DMS 273 (cell line): ENCODE measurements at regions not wholly inside any gene's neighbourhood (a gene's known extent, or its start where the extent isn't known, plus 50 kb on each side); places are given as distances from the start of the nearest gene placed in this dataset.
"Not testable (repeated sequence)": the region's sequence is repeated elsewhere in the genome, so short reads cannot be mapped to it uniquely, and the experiment has no call there.

Source experiments
- DNase-seq: peaks from one replicate; lab custom pipeline; 2025; ENCODE audit not compliant: unreplicated experiment; lab: John Stamatoyannopoulos, UW

DNA sequence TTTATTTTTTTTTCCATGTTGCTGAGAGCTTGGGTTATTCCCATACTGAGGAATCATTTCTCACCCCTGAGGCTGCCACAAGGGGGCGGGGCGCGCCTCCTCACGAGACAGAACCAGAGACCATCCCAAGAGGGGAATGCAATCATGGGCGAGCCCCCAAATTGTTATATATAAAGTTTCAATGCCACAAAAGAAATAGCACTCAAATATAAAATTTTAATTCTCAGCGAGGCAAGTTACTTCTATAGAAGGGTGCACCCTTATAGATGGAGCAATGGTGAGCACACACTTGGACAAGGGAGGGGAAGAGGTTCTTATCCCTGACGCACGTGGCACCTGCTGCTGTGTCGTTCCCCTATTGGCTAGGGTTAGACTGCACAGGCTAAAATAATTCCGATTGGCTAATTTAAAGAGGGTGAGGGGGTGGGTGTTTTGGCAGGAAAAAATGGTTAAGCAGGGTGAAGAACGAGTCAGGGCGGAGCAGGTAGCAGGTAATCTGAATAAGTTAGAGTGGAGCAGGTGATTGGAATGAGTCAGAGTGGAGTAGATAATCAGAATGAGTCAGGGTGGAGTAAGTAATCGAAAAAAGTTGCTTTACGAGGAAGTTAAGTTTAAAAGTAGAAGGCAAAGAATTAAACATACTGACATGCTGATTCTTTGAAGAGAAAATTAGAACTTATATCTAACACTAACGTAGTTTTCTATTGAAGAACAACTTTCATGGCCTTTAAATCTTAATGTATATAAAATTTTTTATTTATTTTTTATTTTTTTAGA lies 177.5 kb downstream of the MTCL1 start:
- DNase-seq = peak; percentile 39

DNA sequence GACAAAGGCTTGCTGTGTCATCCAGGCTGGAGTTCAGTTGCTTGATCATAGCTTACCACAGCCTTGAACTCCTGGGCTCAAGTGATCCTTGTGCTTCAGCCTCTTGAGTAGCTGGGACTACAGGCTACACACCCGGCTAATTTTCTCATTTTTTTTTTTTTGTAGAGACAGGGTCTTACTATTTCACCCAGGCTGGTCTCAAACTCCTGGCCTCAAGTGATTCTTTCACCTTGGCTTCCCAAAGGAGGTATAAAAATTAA lies 178.0 kb downstream of the MTCL1 start:
- no peak for DNase-seq

DNA sequence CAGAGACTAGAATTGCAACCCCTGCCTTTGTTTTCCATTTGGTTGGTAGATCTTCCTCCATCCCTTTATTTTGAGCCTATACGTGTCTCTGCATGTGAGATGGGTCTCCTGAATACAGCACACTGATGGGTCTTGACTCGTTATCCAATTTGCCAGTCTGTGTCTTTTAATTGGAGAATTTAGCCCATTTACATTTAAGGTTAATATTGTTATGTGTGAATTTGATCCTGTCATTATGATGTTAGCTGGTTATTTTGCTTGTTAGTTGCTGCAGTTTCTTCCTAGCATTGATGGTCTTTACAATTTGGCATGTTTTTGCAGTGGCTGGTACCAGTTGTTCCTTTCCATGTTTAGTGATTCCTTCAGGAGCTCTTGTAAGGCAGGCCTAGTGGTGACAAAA lies 182.5 kb downstream of the MTCL1 start:
- not testable (repeated sequence) for DNase-seq

DNA sequence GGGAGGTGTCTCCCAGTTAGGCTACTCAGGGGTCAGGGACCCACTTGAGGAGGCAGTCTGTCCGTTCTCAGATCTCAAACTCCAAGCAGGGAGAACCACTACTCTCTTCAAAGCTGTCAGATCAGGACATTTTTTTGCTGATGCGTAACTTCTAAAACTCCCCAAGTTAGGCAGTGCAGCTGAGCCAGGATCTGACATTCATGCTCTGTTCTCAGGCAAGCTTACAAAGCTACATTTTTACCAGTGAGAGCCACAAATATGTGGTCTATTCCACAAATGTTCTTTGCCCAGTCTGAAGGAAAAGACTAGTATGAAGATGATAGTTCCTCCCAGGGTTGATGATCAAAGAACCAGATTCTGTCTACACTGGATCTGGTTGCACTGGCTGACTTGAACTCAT lies 184.1 kb downstream of the MTCL1 start:
- DNase-seq = no peak

DNA sequence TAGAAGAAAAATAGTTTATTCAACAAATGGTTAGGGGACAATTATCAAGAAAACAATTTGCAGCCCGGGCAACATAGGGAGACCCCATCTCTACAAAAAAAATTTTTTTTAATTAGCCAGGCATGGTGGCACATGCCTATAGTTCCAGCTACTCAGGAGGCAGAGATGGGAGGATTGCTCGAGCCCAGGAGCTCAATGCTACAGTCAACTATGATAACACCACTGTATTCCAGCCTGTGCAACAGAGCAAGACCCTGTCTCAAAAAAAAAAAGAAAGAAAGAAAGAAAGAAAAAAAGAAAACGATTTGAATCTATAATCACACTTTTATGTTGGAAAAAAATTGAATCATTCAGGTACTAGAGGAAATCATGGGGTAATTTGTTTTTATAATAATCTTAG lies 185.1 kb downstream of the MTCL1 start:
- not testable (repeated sequence) for DNase-seq

DNA sequence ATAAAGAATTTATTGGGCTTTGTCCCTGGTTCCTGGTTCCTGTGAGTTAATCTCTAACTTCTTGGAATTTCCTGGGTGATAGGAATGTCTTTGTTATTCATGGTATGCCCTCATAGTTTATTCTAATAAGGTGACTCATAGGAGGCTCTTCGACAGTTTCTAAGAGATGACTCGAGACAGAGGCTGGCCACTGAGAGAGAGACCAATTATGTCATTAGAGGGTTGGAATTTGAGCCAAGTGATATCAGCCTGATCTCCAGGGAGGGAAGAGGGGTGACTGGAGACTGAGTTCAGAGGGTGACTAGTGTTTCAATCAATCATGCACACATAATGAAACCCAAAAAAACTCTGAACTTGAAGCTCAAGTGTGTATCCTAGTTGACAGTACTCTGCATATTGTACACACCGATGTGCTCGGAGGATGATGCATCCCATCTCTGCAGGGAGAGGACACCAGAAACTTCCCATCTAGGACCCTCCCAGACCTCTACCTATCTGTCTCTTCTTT lies 185.7 kb downstream of the MTCL1 start:
- peak; percentile 51 for DNase-seq

DNA sequence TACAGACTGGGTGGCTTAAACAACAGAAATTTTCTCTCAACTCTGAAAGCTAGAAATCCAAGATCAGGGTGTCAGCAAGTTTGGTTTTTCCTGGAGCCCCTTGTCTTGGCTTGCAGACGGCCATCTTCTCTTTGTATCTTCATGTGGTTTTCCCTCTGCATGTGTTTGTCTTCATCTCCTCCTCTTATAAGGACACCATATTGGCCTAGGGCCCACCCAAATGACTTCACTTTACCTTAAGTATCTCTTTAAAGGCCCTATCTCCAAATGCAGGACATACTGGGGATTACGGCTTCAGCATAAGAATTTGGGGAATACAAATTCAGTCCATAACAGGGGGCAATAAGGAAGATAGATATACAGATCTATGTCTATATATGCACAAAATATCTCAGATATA lies 187.9 kb downstream of the MTCL1 start:
- DNase-seq = no peak

DNA sequence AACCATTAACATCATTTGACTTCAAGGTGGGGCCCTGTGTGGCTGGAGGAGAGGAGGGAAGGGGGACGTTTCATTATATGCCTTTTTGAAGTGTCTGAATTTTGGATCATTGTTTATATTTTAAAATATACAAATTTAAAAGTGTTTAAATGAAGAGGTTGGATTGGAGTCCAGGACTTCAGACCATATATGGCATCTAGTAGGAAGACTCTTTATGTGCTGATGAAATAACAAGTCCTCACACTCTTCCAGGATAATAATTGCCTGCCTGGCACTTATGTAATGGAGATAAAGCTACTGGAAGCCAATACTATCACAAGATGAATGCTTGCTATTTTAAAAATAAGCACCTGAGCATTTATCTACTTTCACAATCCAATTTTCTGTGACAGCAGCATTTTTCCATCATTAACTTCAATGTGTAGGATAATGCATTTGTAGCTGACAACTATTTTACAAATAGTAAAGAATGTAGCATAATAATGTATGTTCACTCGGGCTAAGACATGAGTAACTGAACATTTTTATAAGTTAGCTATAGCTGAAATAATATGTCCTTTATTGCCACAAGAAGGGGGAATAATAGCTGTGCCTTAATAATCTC lies 188.4 kb downstream of the MTCL1 start:
- no peak for DNase-seq

DNA sequence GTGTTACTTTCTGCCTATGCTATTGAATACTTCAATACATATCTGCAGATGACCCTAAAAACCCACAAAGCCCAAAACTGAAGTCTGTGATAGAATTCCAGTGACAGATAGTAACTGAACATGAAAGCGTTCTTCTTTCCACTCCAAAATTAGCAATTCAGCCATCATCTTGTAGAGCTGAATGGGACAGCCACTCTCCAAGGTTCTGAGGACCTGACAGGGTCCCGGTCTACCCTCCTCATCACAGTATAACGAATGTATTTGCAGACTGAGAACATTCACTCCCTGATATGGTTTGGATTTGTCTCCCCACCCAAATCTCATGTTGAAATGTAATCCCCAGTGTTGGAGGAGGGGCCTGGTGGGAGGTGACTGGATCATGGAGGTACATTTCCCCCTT lies 189.5 kb downstream of the MTCL1 start:
- no peak for DNase-seq

DNA sequence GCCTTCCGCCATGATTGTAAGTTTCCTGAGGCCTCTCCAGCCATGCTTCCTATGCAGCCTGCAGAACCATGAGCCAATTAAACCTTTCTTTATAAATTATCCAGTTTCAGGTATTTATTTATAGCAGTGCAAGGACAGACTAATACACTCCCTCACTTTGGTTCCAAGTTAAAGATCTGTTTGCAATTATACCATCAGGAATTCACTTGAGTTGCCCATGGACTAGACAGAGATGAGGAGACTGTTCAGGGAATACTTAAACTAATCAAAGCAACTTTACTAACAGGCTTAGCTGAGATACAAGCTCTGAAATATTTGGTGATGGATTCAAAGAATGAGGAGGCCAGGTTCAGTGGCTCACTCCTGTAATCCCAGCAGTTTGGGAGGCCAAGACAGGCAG lies 190.0 kb downstream of the MTCL1 start:
- DNase-seq = no peak

DNA sequence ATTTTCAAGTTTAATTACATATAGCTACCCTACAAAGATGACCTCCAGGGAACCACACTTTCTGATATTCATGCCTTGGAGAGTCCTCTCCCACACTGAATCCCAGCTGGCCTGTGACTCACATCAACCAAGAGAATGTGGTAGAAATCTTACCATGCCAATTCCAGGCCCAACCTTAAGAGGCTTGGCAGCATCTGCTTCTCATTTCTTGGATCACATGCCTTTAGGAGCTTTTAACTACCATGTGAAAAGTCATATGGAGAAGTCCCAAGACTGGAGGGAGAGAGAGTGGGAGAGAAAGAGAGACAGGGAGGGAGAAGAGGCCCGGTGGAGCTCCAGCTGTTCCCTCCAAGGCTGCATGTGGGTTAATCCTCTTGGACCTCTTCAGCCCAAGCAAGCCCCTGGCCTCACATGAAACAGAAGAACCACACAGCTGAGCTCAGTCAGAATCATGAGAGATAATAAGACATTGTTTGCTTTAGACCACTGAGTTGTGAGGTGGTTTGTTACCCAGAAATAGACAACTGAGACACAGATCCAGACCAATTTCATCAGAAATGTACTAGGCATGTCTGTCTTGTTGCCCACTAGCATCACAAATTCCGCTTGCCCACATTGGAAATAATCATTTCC lies 190.7 kb downstream of the MTCL1 start:
- DNase-seq = peak; percentile 14

DNA sequence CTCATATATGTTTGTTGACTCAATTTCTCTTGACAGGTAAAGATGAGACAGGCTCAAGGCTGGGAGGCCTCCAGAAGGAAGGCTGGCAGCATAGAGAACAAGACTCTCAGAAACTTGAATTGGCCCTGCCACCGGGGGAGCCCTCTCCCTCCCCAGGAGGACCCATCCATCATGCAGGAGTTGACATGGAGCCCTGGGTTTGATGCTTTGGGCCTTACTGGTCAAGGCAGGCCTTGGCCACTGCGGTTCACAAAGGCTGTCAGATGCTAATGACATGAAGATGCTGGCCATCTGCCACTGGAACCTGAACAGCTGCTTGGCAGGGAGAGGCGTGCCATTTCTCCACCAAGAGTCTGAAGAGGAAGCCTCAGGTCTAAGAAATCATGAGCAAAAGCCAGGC lies 193.6 kb downstream of the MTCL1 start:
- DNase-seq = peak; percentile 81

DNA sequence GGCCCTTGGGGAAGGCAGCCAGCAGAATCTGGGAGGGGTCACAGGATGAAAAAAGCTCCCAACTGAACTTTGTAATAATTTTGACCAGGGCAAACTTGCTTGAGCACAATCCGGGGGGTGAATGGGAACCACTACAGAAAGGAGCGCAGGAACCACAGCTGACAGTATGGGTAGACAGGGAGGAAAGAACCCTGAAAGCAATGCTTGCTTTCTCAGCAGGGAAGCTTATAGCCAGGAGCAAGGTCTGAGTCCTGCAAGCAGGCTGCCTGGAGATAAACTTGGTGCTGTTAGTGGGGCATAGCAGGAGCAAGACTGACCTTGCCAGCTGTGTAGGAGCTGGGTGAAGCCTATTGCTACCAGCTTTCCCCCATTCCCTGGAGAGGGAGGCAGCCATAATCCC lies 195.2 kb downstream of the MTCL1 start:
- DNase-seq = no peak

DNA sequence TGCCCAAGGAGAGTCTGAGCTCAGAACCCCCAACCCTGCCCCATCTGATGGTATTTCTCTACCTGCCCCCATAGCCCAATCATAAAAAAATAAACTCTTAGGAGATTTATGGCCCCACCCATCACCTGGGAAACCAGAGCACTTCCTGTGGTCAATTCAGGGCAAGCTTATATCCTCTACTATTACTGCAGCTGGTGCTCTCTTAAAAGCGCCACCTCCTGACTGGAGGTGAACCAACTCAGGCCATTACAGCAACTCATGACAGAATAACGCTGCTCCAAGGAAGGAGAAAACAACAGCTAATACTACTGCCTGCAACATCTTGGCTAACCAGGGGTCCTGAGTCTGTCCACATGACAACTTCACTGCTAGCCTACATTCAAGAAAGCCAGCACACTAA lies 195.7 kb downstream of the MTCL1 start:
- no peak for DNase-seq

DNA sequence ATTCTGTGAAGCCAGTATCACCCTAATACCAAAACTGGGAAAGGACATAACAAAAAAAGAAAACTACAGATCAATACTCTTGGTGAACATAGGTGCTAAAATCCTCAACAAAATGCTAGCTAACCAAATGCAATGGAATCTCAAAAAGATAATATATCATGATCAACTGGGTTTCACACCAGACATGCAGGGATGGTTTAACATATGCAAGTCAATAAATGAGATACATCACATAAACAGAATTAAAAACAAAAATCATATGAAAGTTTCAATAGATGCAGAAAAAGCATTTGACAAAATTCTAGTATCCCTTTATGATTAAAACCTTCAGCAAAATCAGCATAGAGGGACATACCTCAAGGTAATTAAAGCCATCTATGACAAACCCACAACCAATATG lies 198.2 kb upstream of the NDUFV2 start:
- no peak for DNase-seq

DNA sequence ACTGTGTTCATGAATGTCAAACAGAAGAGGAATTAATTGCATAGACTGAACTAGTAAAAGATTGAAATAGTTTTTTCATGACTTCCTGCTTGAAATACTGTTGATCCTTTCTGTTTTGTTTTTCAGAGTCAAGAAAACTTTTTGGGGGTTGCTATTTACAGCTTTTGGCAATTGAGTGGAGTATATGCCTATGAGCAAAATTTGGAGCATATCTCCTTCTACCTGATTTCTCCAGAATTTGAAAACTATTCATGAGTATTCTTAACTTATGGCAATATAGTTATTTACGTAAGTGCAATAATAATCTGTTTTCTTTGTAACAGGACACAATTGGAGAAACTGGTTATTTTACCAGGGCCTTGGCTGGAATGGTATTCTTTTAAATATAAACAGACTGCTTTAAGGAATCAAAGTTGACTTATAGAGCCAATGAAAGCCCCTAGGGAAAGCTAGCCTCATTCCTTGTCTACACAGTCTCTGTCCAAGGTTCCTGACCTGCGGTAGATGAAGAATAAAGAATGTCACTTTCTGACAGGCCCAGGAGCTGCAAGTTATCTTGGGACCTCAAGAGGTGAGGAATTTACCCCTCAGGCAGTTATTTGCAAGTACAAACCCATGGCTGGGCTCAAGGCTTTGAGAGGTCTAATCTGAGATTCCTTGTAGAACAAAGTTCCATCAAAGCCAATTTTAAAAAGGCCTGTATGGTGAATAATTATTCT lies 193.5 kb upstream of the NDUFV2 start:
- DNase-seq = no peak

DNA sequence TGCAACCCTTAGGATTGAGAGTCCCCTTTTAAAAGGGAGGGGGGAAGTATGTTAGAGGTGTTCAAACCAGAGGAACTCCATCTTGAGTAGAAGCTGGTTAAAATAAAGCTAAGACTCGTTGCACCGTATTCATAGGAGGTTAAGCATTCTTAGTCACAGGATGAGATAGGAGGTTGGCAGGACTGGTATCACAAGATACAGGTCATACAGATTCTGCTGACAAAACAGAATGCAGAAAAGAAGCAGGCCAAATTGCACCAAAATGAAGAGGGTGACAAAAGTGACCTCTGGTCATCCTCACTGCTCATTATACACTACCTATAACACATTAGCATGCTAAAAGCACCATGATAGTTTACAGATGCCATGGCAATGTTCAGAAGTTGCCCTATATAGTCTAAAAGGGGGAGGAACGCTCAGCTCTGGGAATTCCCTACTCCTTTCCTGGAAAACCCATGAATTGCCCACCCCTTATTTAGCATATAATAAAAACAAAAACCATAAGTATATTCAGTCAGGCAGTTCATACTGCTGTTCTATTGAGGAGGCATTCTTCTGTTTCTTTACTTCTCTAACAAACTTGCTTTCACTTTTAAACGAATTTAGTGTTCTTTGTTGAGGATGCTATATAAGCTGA lies 192.2 kb upstream of the NDUFV2 start:
- no peak for DNase-seq

DNA sequence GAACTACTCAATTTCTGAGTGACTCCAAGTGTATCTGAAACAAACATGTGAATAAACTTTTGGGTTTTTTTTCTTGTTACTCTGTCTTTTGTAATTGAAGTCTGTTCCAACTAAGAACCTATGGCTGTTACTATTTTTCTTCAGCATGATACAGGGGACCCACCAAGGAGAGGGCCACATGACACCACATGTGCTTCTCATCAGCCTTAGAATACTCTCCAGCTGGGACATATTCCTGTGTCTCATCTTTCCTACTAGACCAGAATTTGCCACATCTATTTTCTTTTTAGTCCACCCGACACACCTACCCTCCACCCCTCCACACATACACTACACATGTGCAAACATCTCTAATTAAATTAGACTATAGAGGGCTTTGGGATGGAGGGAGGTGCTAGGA lies 191.7 kb upstream of the NDUFV2 start:
- no peak for DNase-seq

DNA sequence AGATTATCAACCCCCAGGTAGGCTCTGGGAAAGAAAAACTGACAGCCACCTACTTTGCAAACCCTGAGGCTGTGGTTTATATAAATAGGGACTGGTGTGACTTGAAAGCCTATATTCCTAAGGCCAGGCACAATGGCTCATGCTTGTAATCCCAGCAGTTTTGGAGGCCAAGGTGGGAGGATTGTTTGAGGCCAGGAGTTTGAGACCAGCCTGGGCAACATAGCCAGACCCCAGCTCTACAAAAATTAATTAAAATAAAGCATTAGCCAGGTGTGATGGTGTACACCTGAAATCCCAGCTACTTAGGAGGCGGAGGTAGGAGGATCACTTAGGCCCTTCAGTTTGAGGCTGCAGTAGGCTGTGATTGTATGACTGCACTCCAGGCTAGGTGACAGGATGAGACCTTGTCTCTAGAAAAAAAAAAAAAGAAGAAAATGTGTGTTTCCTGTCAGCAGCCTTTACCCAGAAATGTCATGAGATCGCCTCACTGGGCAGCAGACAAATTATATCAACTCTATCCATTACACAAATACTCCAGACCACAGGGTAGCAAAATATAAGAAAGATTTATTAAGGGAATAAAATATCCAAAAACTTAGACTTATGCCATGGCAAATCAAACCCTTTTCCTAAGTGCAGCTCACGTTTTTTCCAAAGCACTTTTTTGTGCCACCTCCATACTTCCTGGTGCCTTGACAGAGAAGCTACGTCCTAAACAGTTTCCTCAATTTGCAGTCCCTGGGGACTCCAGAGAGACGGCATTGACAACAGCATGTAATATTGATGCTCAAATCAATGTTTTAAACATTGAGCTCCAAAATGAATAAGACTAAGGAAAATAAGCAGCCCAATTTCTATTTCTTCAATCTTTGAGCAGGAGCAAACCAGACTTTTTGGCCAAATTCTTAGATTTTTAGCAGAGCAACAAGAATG lies 190.8 kb upstream of the NDUFV2 start:
- DNase-seq = no peak
